Karpas-422 (cell line): ENCODE measurements at regions not wholly inside any gene's neighbourhood (a gene's known extent, or its start where the extent isn't known, plus 50 kb on each side); places are given as distances from the start of the nearest gene placed in this dataset.
"Not testable (repeated sequence)": the region's sequence is repeated elsewhere in the genome, so short reads cannot be mapped to it uniquely, and the experiment has no call there.

Source experiments
- DNase-seq: peaks from one replicate; pipeline ENCODE4 v3.0.0-alpha.2; 2015
- H2AFZ ChIP-seq: fragments of 200-600 bp; sonication (generic); 2 replicates; pipeline ENCODE4 v1.6.1; 2014; ENCODE audit warnings: antibody characterized with exemption, low read length, mixed read lengths
- H3K27ac ChIP-seq: fragments of 200-600 bp; sonication (generic); 2 replicates; pipeline ENCODE4 v1.5.1; 2014; ENCODE audit warnings: mild to moderate bottlenecking, low read length, moderate library complexity
- H3K27me3 ChIP-seq: fragments of 200-600 bp; sonication (generic); 2 replicates; pipeline ENCODE4 v1.6.1; 2014; ENCODE audit warnings: low read length, mixed read lengths
- H3K36me3 ChIP-seq: fragments of 200-600 bp; sonication (generic); 2 replicates; pipeline ENCODE4 v1.6.1; 2014; ENCODE audit warnings: low read length, mixed read lengths; ENCODE audit not compliant: insufficient read depth
- H3K4me1 ChIP-seq: fragments of 200-600 bp; sonication (generic); 2 replicates; pipeline ENCODE4 v1.6.1; 2014; ENCODE audit warnings: mild to moderate bottlenecking, low read length, mixed read lengths
- H3K4me2 ChIP-seq: fragments of 200-600 bp; sonication (generic); 2 replicates; pipeline ENCODE4 v1.6.1; 2014; ENCODE audit warnings: low read length, low read depth, mild to moderate bottlenecking; ENCODE audit not compliant: poor library complexity, severe bottlenecking
- H3K4me3 ChIP-seq: fragments of 200-600 bp; sonication (generic); 2 replicates; pipeline ENCODE4 v1.5.1; 2014; ENCODE audit warnings: mild to moderate bottlenecking, antibody characterized with exemption, low read length, mixed read lengths
- H3K79me2 ChIP-seq: fragments of 200-600 bp; sonication (generic); 2 replicates; pipeline ENCODE4 v1.6.1; 2014; ENCODE audit warnings: mild to moderate bottlenecking, low read length, mixed read lengths
- H3K9ac ChIP-seq: fragments of 200-600 bp; sonication (generic); 2 replicates; pipeline ENCODE4 v1.6.0; 2014; ENCODE audit warnings: low read length
- H3K9me2 ChIP-seq: fragments of 200-600 bp; sonication (generic), shearing (Covaris generic); replicated peaks from 2 replicates; pipeline ENCODE4 v1.6.0; 2014; ENCODE audit warnings: mild to moderate bottlenecking, low read length, moderate library complexity; ENCODE audit not compliant: insufficient read depth
- H3K9me3 ChIP-seq: fragments of 300-700, 200-600 bp; sonication (generic); 2 replicates; pipeline ENCODE4 v1.6.1; 2014; ENCODE audit warnings: low read length, mixed read lengths
- H4K20me1 ChIP-seq: fragments of 200-600 bp; sonication (generic); 2 replicates; pipeline ENCODE4 v1.6.1; 2014; ENCODE audit warnings: mild to moderate bottlenecking, antibody characterized with exemption, low read length, low read depth; ENCODE audit not compliant: insufficient read depth

GRCh38 chr16:59044616-59045015, 310.5 kb upstream of the GOT2 start:
- no peak overlapping the region for H3K4me3 ChIP-seq
- H3K4me1 ChIP-seq = no peaks in the 10 kb centered on the region
- no peaks in the 10 kb centered on the region for H3K36me3 ChIP-seq
- no peaks in the 10 kb centered on the region for H3K79me2 ChIP-seq
- no peak for DNase-seq
- H3K9me2 ChIP-seq = no peaks in the 10 kb centered on the region
- no peak overlapping the region for H3K9ac ChIP-seq
- no peaks in the 10 kb centered on the region for H4K20me1 ChIP-seq
- no peaks in the 10 kb centered on the region for H3K27me3 ChIP-seq
- no peak overlapping the region for H3K4me2 ChIP-seq
- no peaks in the 10 kb centered on the region for H3K9me3 ChIP-seq
- no peak overlapping the region for H3K27ac ChIP-seq
- no peak overlapping the region for H2AFZ ChIP-seq

- Histone ChIP-seq H3K9me2 (no peaks in the 10 kb centered on the region), H3K79me2 (no peaks in the 10 kb centered on the region), H3K4me3 (no peak overlapping the region), H3K4me1 (no peaks in the 10 kb centered on the region), H3K4me2 (no peak overlapping the region), H2AFZ (no peak overlapping the region), H3K27ac (no peak overlapping the region), H3K27me3 (no peaks in the 10 kb centered on the region), H3K9me3 (no peaks in the 10 kb centered on the region), H4K20me1 (no peaks in the 10 kb centered on the region), H3K36me3 (no peaks in the 10 kb centered on the region), H3K9ac (no peak overlapping the region)
- DNase-seq = no peak
Measured at GRCh38 chr16:59042301-59042700, 308.2 kb upstream of the GOT2 start.

GRCh38 chr16:59039066-59039720, 305.1 kb upstream of the GOT2 start:
- Histone ChIP-seq H3K4me2 (no peak overlapping the region), H3K79me2 (no peaks in the 10 kb centered on the region), H4K20me1 (no peaks in the 10 kb centered on the region), H3K4me3 (no peak overlapping the region), H3K36me3 (no peaks in the 10 kb centered on the region), H3K27me3 (no peaks in the 10 kb centered on the region), H3K9me2 (no peaks in the 10 kb centered on the region), H3K4me1 (no peaks in the 10 kb centered on the region), H3K9ac (no peak overlapping the region), H2AFZ (no peak overlapping the region), H3K27ac (no peak overlapping the region), H3K9me3 (no peaks in the 10 kb centered on the region)
- DNase-seq = no peak

- no peak overlapping the region for H3K4me3 ChIP-seq
- no peak overlapping the region for H3K9ac ChIP-seq
- no peak for DNase-seq
- H3K27me3 ChIP-seq = no peaks in the 10 kb centered on the region
- H3K4me2 ChIP-seq = no peak overlapping the region
- H3K36me3 ChIP-seq = no peaks in the 10 kb centered on the region
- H4K20me1 ChIP-seq = no peaks in the 10 kb centered on the region
- H3K4me1 ChIP-seq = no peaks in the 10 kb centered on the region
- H2AFZ ChIP-seq = no peak overlapping the region
- H3K79me2 ChIP-seq = no peaks in the 10 kb centered on the region
- H3K9me2 ChIP-seq = no peaks in the 10 kb centered on the region
- H3K9me3 ChIP-seq = no peaks in the 10 kb centered on the region
- H3K27ac ChIP-seq = no peak overlapping the region
Measured at GRCh38 chr16:59030923-59031485, 296.9 kb upstream of the GOT2 start.

- H3K27me3 ChIP-seq = no peaks in the 10 kb centered on the region
Measured at GRCh38 chr16:59021751-59022150, 287.6 kb upstream of the GOT2 start.

GRCh38 chr16:59013930-59014329, 279.8 kb upstream of the GOT2 start:
- no peaks in the 10 kb centered on the region for H3K79me2 ChIP-seq
- no peak for DNase-seq
- no peaks in the 10 kb centered on the region for H3K9me3 ChIP-seq
- no peak overlapping the region for H3K27ac ChIP-seq
- no peaks in the 10 kb centered on the region for H3K36me3 ChIP-seq
- H3K4me2 ChIP-seq = no peak overlapping the region
- no peaks in the 10 kb centered on the region for H3K4me1 ChIP-seq
- H3K9ac ChIP-seq = no peak overlapping the region
- H3K4me3 ChIP-seq = no peak overlapping the region
- H4K20me1 ChIP-seq = no peaks in the 10 kb centered on the region
- no peaks in the 10 kb centered on the region for H3K27me3 ChIP-seq
- no peak overlapping the region for H2AFZ ChIP-seq
- no peaks in the 10 kb centered on the region for H3K9me2 ChIP-seq

More at GRCh38 chr16:59021751-59022150, 287.6 kb upstream of the GOT2 start:
- no peak overlapping the region for H3K9ac ChIP-seq
- H3K4me2 ChIP-seq = no peak overlapping the region
- H2AFZ ChIP-seq = no peak overlapping the region
- DNase-seq = no peak
- H3K36me3 ChIP-seq = no peaks in the 10 kb centered on the region
- H3K27ac ChIP-seq = no peak overlapping the region
- H3K9me2 ChIP-seq = no peaks in the 10 kb centered on the region
- H3K4me3 ChIP-seq = no peak overlapping the region
- H3K4me1 ChIP-seq = no peaks in the 10 kb centered on the region
- no peaks in the 10 kb centered on the region for H4K20me1 ChIP-seq
- H3K9me3 ChIP-seq = no peaks in the 10 kb centered on the region
- no peaks in the 10 kb centered on the region for H3K79me2 ChIP-seq

- Histone ChIP-seq H3K4me2 (no peak overlapping the region), H3K36me3 (no peaks in the 10 kb centered on the region), H3K4me1 (no peaks in the 10 kb centered on the region), H2AFZ (no peak overlapping the region), H3K9me2 (no peaks in the 10 kb centered on the region), H3K27ac (no peak overlapping the region), H3K9me3 (no peaks in the 10 kb centered on the region), H4K20me1 (no peaks in the 10 kb centered on the region), H3K4me3 (no peak overlapping the region), H3K79me2 (no peaks in the 10 kb centered on the region), H3K27me3 (no peaks in the 10 kb centered on the region), H3K9ac (no peak overlapping the region)
- DNase-seq = no peak
Measured at GRCh38 chr16:58999762-59000161, 265.6 kb upstream of the GOT2 start.

- H3K9me2 ChIP-seq, H3K4me2 ChIP-seq, H3K4me1 ChIP-seq, H2AFZ ChIP-seq, DNase-seq, H3K9me3 ChIP-seq, H4K20me1 ChIP-seq, H3K27ac ChIP-seq, H3K4me3 ChIP-seq, H3K9ac ChIP-seq, H3K27me3 ChIP-seq, H3K36me3 ChIP-seq, H3K79me2 ChIP-seq: not testable (repeated sequence)
Measured at GRCh38 chr16:58992755-58993154, 258.6 kb upstream of the GOT2 start.
